ENCODE measurements at regions not wholly inside any gene's neighbourhood (a gene's known extent, or its start where the extent isn't known, plus 50 kb on each side); places are given as distances from the start of the nearest gene placed in this dataset.

DNA sequence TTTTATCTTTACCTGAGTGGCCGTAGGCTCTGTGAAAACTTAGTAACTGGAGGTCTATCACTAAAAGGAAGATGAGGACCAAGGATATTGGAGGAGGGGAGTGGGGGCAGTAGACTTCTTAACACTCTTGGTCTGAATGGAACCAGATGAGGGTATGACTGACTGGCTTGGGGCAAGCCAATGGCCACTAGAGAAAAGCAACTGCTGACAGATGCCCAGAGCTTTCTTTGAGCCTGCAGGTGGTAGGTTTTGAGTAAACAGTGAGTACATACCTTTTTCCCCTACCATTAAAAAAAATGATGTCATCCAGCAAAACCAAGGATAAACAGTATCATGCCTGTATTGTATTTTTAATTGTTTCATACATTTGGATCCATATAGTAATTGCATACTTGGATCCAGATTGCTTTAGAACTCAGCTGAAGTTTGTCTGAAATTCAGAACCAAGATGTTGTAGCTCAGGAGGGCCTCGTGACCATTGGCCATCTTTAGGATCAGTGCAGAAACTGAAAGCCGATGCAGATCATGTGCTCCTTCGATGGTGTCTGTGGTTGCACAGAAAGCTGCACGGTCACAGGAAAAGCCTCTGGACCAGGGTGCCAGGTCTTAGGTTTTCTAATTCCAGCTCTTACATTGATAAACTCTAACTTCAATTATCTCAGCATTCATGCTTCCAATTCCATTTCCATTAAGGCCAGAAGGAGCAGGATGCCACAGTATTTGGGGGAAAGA, 131.0 kb downstream of the PDGFRA start:
- TF ChIP-seq, protein P1, sequence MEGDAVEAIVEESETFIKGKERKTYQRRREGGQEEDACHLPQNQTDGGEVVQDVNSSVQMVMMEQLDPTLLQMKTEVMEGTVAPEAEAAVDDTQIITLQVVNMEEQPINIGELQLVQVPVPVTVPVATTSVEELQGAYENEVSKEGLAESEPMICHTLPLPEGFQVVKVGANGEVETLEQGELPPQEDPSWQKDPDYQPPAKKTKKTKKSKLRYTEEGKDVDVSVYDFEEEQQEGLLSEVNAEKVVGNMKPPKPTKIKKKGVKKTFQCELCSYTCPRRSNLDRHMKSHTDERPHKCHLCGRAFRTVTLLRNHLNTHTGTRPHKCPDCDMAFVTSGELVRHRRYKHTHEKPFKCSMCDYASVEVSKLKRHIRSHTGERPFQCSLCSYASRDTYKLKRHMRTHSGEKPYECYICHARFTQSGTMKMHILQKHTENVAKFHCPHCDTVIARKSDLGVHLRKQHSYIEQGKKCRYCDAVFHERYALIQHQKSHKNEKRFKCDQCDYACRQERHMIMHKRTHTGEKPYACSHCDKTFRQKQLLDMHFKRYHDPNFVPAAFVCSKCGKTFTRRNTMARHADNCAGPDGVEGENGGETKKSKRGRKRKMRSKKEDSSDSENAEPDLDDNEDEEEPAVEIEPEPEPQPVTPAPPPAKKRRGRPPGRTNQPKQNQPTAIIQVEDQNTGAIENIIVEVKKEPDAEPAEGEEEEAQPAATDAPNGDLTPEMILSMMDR (IDR thresholded peaks at IDR 0.05; ENCODE audit: low read length, missing control alignments) = no peak
- no peak overlapping the region for H3K4me3 ChIP-seq (replicated peaks; ENCODE audit: low read depth, low read length)
- DNase-seq (ENCODE audit: low read depth) = no peak

DNA sequence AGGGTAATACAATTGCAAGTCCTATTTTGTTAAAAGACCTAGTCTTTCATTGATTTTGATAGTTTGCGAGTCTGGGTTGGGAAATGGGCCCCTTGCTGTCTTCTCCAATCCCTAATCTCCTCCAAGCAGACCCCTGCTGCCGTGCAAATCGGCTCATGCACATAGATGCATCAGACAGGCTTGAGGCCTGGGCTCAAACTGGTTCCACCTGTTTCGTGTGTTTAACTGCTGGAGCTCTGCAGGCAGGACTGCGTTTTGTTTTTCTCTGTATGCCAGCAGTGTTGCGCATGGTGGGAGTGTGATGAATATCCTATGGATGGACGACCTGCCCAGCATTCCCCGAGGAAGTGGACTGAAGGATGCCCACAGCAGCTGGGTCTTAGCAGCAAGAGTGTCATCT, 133.9 kb downstream of the PDGFRA start:
- H3K4me3 ChIP-seq (replicated peaks; ENCODE audit: low read depth, low read length) = no peak overlapping the region
- DNase-seq (ENCODE audit: low read depth) = no peak
- TF ChIP-seq, protein P1 (IDR thresholded peaks at IDR 0.05; ENCODE audit: low read length, missing control alignments) = no peak

DNA sequence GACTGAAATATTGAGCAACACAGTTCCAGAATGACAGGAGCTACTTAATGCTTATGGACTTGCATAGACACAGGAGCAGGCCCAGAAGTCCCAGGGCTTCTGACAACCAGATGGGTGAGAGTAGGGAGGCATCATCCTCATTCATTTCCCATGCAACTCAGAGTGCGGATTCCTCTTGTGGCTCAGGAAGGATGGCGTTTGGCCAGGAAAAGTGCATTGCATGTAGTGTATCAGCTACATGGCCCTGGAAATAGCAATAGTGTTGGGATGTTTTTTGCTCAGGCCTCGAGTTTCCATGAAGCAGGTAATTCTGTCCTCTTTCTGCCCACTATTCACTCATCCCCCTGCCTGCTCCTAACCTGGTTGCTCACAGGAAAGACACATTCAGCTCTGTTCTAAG, 136.6 kb downstream of the PDGFRA start:
- TF ChIP-seq, protein P1 (IDR thresholded peaks at IDR 0.05; ENCODE audit: low read length, missing control alignments) = no peak
- no peak for DNase-seq (ENCODE audit: low read depth)
- no peak overlapping the region for H3K4me3 ChIP-seq (replicated peaks; ENCODE audit: low read depth, low read length)

DNA sequence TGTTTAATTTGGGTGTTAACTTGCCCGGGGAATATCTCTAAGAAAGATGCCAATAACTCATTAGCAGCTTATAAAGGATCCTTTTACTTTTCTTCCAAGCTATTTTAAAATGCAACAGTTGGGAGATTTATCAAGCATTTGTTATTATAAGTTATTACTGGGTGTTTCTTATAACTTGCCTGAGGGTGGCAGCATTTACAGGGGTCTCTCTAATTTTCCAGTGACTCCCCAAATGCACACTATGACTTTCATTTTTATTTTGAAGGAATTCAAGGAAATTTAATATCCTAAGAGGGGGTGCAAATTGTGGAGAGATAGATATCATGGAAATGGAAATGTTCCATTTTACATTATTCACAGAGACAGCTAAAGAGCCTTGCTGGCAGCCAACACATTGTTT, 138.0 kb downstream of the PDGFRA start:
- TF ChIP-seq, protein P1 (IDR thresholded peaks at IDR 0.05; ENCODE audit: low read length, missing control alignments) = no peak
- DNase-seq (ENCODE audit: low read depth) = no peak
- H3K4me3 ChIP-seq (replicated peaks; ENCODE audit: low read depth, low read length) = no peak overlapping the region

DNA sequence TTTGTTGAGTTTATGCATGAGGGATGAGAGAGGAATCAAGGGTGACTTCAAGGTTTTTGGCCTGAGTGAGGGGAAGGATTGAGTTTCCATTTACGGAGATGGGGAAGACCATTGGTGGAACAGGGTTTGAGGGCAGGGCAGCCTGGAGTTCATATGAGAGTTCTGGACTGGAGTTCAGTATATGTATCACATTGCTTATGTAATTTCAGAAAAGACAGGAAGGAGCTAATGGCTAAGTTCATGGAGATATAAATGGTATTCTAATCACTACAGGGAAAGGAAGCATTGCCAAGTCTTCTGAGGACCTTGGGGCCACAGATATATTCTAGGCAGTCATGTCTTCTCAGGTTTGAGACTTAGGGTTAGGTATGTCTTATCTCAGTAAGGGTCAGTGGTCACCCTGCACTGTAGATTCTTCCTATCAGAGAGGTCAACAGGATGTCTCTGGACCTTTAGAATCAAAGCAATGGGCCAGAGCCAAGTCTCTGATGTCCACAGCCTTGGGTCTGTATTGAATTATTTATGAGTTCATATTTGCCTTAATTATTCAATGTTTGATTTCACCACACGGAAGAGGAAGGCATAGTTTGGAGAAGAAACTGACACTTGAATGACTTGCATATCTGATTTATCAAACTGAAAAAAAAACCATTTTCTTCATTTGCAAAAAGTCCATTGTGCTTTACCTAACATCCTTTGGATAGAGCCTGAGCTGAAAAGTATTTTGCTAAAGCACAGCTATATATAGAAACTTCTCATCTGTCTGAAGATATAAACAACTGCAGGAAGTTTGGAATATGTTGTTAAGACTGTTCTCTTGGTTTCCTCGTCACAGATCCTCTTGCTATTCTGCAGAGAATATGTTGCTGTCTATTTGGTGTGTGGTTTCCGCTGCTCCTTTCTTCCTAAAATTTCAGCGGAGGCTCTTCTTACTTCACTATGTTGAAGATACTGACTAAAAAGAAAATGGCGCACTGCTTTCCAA, 139.5 kb downstream of the PDGFRA start:
- no peak for DNase-seq (ENCODE audit: low read depth)
- no peak overlapping the region for H3K4me3 ChIP-seq (replicated peaks; ENCODE audit: low read depth, low read length)
- TF ChIP-seq, protein P1 (IDR thresholded peaks at IDR 0.05; ENCODE audit: low read length, missing control alignments) = no peak

DNA sequence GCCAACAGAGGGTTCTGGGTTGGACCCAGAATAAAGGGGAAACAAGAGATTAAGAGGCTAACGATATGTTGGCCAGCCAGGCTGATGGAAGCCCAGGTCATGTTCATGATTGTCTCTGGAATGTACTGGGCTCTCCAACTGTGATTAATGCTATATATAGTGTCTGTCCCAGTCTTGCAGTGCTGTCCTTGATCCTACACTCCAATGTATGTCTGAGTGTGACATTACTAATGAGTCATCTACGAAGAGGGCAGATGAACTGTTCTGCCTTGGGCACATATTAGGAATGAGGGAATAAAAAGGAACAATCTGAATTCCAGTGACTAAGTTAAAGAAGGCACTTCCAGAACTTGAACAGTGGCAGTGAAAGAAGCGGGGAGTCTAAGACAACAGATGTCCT, 142.1 kb downstream of the PDGFRA start:
- no peak overlapping the region for H3K4me3 ChIP-seq (replicated peaks; ENCODE audit: low read depth, low read length)
- no peak for DNase-seq (ENCODE audit: low read depth)
- TF ChIP-seq, protein P1 (IDR thresholded peaks at IDR 0.05; ENCODE audit: low read length, missing control alignments) = no peak

Measured in fibroblast of pulmonary artery (primary cell).